Fibroblast of skin of scalp (primary cell): ENCODE measurements at regions not wholly inside any gene's neighbourhood (a gene's known extent, or its start where the extent isn't known, plus 50 kb on each side); places are given as distances from the start of the nearest gene placed in this dataset.

ENCODE experiments used
- DNase-seq: peaks from one replicate; pipeline ENCODE4 v3.0.0-alpha.2; 2013

GRCh38 chr12:128131955-128132354 lies 135.0 kb upstream of the TMEM132C start:
- DNase-seq = no peak

- DNase-seq = no peak
These were observed 133.5 kb upstream of the TMEM132C start for GRCh38 chr12:128133321-128134073.

- no peak for DNase-seq
These were observed 129.8 kb upstream of the TMEM132C start for GRCh38 chr12:128137140-128137539.

GRCh38 chr12:128138125-128138524 lies 128.8 kb upstream of the TMEM132C start:
- peak; percentile 21 for DNase-seq

GRCh38 chr12:128140551-128140950 lies 126.4 kb upstream of the TMEM132C start:
- DNase-seq = peak; percentile 17

GRCh38 chr12:128150961-128151360 lies 116.0 kb upstream of the TMEM132C start:
- no peak for DNase-seq

- DNase-seq = no peak
These were observed 111.4 kb upstream of the TMEM132C start for GRCh38 chr12:128155571-128155970.

GRCh38 chr12:128163086-128163485 lies 103.9 kb upstream of the TMEM132C start:
- no peak for DNase-seq

GRCh38 chr12:128164533-128164932 lies 102.4 kb upstream of the TMEM132C start:
- DNase-seq = no peak

- no peak for DNase-seq
These were observed 101.6 kb upstream of the TMEM132C start for GRCh38 chr12:128165387-128165786.

- DNase-seq = no peak
These were observed 98.7 kb upstream of the TMEM132C start for GRCh38 chr12:128168273-128168672.

GRCh38 chr12:128170181-128170580 lies 96.8 kb upstream of the TMEM132C start:
- no peak for DNase-seq

- DNase-seq = no peak
These were observed 88.4 kb upstream of the TMEM132C start for GRCh38 chr12:128178565-128178964.

GRCh38 chr12:128178966-128179365 lies 88.0 kb upstream of the TMEM132C start:
- peak; percentile 18 for DNase-seq

GRCh38 chr12:128180166-128180565 lies 86.8 kb upstream of the TMEM132C start:
- DNase-seq = no peak

- DNase-seq = no peak
These were observed 76.9 kb upstream of the TMEM132C start for GRCh38 chr12:128190052-128190451.

- no peak for DNase-seq
These were observed 76.4 kb upstream of the TMEM132C start for GRCh38 chr12:128190614-128191013.

GRCh38 chr12:128191380-128191779 lies 75.6 kb upstream of the TMEM132C start:
- DNase-seq = no peak

GRCh38 chr12:128204711-128205110 lies 62.3 kb upstream of the TMEM132C start:
- no peak for DNase-seq

- DNase-seq = no peak
These were observed 61.8 kb upstream of the TMEM132C start for GRCh38 chr12:128205145-128205544.

- DNase-seq = no peak
These were observed 61.2 kb upstream of the TMEM132C start for GRCh38 chr12:128205758-128206157.
